Testis (tissue), 2 donors: ENCODE measurements at regions not wholly inside any gene's neighbourhood (a gene's known extent, or its start where the extent isn't known, plus 50 kb on each side); places are given as distances from the start of the nearest gene placed in this dataset.

ENCODE experiments used
- CTCF ChIP-seq, 3 experiments: fragments of 450-650 bp in 2 of 3; fragments of 200-600 bp in 1 of 3; sonication (generic) in 1 of 3; IDR thresholded peaks; one replicate each; pipeline ENCODE4 v1.5.1; 2016 to 2019; ENCODE audit warnings: antibody characterized with exemption in 3 of 3, mild to moderate bottlenecking in 2 of 3, moderate library complexity in 1 of 3
- POLR2A ChIP-seq: fragments of 450-650 bp; IDR thresholded peaks from one replicate; pipeline ENCODE4 v1.6.1; 2017; ENCODE audit warnings: antibody characterized with exemption, mild to moderate bottlenecking, moderate library complexity

- no peak for TF ChIP-seq CTCF (IDR thresholded peaks at IDR 0.05)
- TF ChIP-seq POLR2A = no peak
Measured at GRCh38 chr3:94627689-94628088, 564.8 kb downstream of the NSUN3 start.
